PFSK-1 (cell line): ENCODE measurements at regions not wholly inside any gene's neighbourhood (a gene's known extent, or its start where the extent isn't known, plus 50 kb on each side); places are given as distances from the start of the nearest gene placed in this dataset.

Source experiments
- FOXP2 ChIP-seq: optimal IDR thresholded peaks from 2 replicates; pipeline ENCODE3; 2011; ENCODE audit warnings: borderline replicate concordance, control low read depth, inconsistent platforms; ENCODE audit not compliant: insufficient read depth; ENCODE audit errors: extremely low read length, extremely low read depth
- POLR2AphosphoS5 ChIP-seq: IDR thresholded peaks from 2 replicates; pipeline ENCODE4 v1.6.1; 2012; ENCODE audit warnings: low read depth, mild to moderate bottlenecking, control low read depth, low read length, moderate library complexity
- REST ChIP-seq, 2 experiments: IDR thresholded peaks; 2 replicates each; pipeline versions ENCODE4 v1.6.1 to v1.8.0; 2011 to 2012; ENCODE audit warnings: low read depth in 2 of 2, low read length in 2 of 2, control low read depth in 1 of 2, inconsistent platforms in 1 of 2, mild to moderate bottlenecking in 1 of 2, moderate library complexity in 1 of 2; ENCODE audit not compliant: insufficient read depth in 1 of 2
- SIN3A ChIP-seq: IDR thresholded peaks from 2 replicates; pipeline ENCODE4 v1.6.1; 2012; ENCODE audit warnings: mild to moderate bottlenecking, low read length, moderate library complexity, borderline replicate concordance; ENCODE audit not compliant: insufficient read depth

GRCh38 chr7:119696336-119696735 is 576.6 kb upstream of the KCND2 start:
- TF ChIP-seq REST (IDR thresholded peaks at IDR 0.05; ENCODE audit: insufficient read depth in 1 of 2, low read depth in 2 of 2, low read length in 2 of 2): no peak
- TF ChIP-seq POLR2AphosphoS5: no peak
- TF ChIP-seq SIN3A: no peak
- no peak for TF ChIP-seq FOXP2
